Nephron progenitor cell (in vitro differentiated cells): ENCODE measurements at regions not wholly inside any gene's neighbourhood (a gene's known extent, or its start where the extent isn't known, plus 50 kb on each side); places are given as distances from the start of the nearest gene placed in this dataset.

Experiments used
- DNase-seq: peaks from one replicate; pipeline ENCODE4 v3.0.0; 2021
- H3K27ac Mint-ChIP-seq: 2 replicates; pipeline ENCODE4 v1.8.0; 2021; ENCODE audit warnings: mild to moderate bottlenecking, moderate library complexity, mixed read lengths
- H3K27me3 Mint-ChIP-seq: 2 replicates; pipeline ENCODE4 v1.8.0; 2021; ENCODE audit warnings: mild to moderate bottlenecking, low read depth, mixed read lengths; ENCODE audit not compliant: poor library complexity
- H3K36me3 Mint-ChIP-seq: 2 replicates; pipeline ENCODE4 v1.8.0; 2021; ENCODE audit warnings: low read depth, mixed read lengths
- H3K4me1 Mint-ChIP-seq: 2 replicates; pipeline ENCODE4 v1.8.0; 2021; ENCODE audit warnings: mixed read lengths
- H3K4me3 Mint-ChIP-seq: 2 replicates; pipeline ENCODE4 v1.8.0; 2021; ENCODE audit warnings: mild to moderate bottlenecking, moderate library complexity, mixed read lengths
- H3K9me3 Mint-ChIP-seq: 2 replicates; pipeline ENCODE4 v1.8.0; 2021; ENCODE audit warnings: mild to moderate bottlenecking, moderate library complexity, mixed read lengths
- CTCF ChIP-seq: fragments of 200-600 bp; sonication (generic); IDR thresholded peaks from 2 replicates; pipeline ENCODE4 v1.5.0; 2021; ENCODE audit warnings: antibody characterized with exemption

GRCh38 chr9:31355159-31355882 lies 1029.1 kb upstream of the ACO1 start:
- no peaks in the 10 kb centered on the region for H3K9me3 Mint-ChIP-seq
- no peak overlapping the region for H3K4me3 Mint-ChIP-seq
- no peak for TF ChIP-seq CTCF
- H3K4me1 Mint-ChIP-seq = no peaks in the 10 kb centered on the region
- no peaks in the 10 kb centered on the region for H3K27me3 Mint-ChIP-seq
- no peaks in the 10 kb centered on the region for H3K36me3 Mint-ChIP-seq
- DNase-seq = no peak
- H3K27ac Mint-ChIP-seq = no peak overlapping the region

- H3K4me3 Mint-ChIP-seq = no peak overlapping the region
- no peaks in the 10 kb centered on the region for H3K36me3 Mint-ChIP-seq
- H3K4me1 Mint-ChIP-seq = no peaks in the 10 kb centered on the region
- no peaks in the 10 kb centered on the region for H3K27me3 Mint-ChIP-seq
- no peaks in the 10 kb centered on the region for H3K9me3 Mint-ChIP-seq
- DNase-seq = no peak
- TF ChIP-seq CTCF = no peak
- H3K27ac Mint-ChIP-seq = no peak overlapping the region
These were observed 1028.5 kb upstream of the ACO1 start for GRCh38 chr9:31355965-31356364.

- H3K4me1 Mint-ChIP-seq = no peaks in the 10 kb centered on the region
- no peaks in the 10 kb centered on the region for H3K27me3 Mint-ChIP-seq
- no peak overlapping the region for H3K27ac Mint-ChIP-seq
- no peak for DNase-seq
- H3K36me3 Mint-ChIP-seq = no peaks in the 10 kb centered on the region
- no peak for TF ChIP-seq CTCF
- no peaks in the 10 kb centered on the region for H3K9me3 Mint-ChIP-seq
- no peak overlapping the region for H3K4me3 Mint-ChIP-seq
These were observed 1025.4 kb upstream of the ACO1 start for GRCh38 chr9:31359071-31359470.

GRCh38 chr9:31364171-31364570 lies 1020.3 kb upstream of the ACO1 start:
- no peak for TF ChIP-seq CTCF
- H3K27me3 Mint-ChIP-seq = no peaks in the 10 kb centered on the region
- H3K9me3 Mint-ChIP-seq = no peaks in the 10 kb centered on the region
- no peak overlapping the region for H3K4me3 Mint-ChIP-seq
- H3K4me1 Mint-ChIP-seq = no peaks in the 10 kb centered on the region
- no peak overlapping the region for H3K27ac Mint-ChIP-seq
- DNase-seq = no peak
- H3K36me3 Mint-ChIP-seq = no peaks in the 10 kb centered on the region

- no peak for DNase-seq
- Mint-ChIP-seq H3K27me3 (no peaks in the 10 kb centered on the region), H3K4me1 (no peaks in the 10 kb centered on the region), H3K4me3 (no peak overlapping the region), H3K9me3 (peaks cover 7% of the 10 kb centered on the region), H3K36me3 (no peaks in the 10 kb centered on the region), H3K27ac (no peak overlapping the region)
- TF ChIP-seq CTCF = no peak
These were observed 1011.5 kb upstream of the ACO1 start for GRCh38 chr9:31372799-31373587.
